ENCODE measurements at regions not wholly inside any gene's neighbourhood (a gene's known extent, or its start where the extent isn't known, plus 50 kb on each side); places are given as distances from the start of the nearest gene placed in this dataset.

DNA sequence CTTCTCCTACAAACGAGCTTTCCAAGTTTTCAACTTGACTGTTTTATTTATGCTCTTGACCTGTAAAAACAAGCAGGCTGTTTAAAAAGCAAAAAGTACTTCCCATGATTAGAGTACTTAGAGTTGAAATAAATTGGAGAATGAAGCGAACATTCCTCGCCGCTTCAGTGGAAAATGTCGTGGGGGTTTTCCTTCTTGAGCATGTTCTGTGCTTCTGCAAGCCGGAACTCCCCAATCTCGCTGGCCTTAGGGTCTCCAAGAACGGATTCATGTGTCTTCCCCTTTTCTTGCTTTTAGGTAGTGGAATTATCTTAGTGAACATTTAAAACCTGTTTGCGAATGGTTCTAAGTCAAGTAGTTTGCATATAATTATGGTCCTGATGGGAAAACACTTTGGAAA is 103.6 kb upstream of the ZNF536 start:
- no peak for TF ChIP-seq POLR2A (IDR thresholded peaks at IDR 0.05)
- TF ChIP-seq, protein P1, sequence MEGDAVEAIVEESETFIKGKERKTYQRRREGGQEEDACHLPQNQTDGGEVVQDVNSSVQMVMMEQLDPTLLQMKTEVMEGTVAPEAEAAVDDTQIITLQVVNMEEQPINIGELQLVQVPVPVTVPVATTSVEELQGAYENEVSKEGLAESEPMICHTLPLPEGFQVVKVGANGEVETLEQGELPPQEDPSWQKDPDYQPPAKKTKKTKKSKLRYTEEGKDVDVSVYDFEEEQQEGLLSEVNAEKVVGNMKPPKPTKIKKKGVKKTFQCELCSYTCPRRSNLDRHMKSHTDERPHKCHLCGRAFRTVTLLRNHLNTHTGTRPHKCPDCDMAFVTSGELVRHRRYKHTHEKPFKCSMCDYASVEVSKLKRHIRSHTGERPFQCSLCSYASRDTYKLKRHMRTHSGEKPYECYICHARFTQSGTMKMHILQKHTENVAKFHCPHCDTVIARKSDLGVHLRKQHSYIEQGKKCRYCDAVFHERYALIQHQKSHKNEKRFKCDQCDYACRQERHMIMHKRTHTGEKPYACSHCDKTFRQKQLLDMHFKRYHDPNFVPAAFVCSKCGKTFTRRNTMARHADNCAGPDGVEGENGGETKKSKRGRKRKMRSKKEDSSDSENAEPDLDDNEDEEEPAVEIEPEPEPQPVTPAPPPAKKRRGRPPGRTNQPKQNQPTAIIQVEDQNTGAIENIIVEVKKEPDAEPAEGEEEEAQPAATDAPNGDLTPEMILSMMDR (IDR thresholded peaks at IDR 0.05 in 4 of 5, conservative IDR thresholded peaks at IDR 0.05 in 1 of 5) = no peak

Data from gastrocnemius medialis (tissue), 4 donors.